Femur (tissue), 1 donor: ENCODE measurements at regions not wholly inside any gene's neighbourhood (a gene's known extent, or its start where the extent isn't known, plus 50 kb on each side); places are given as distances from the start of the nearest gene placed in this dataset.

ENCODE experiments used
- DNase-seq: peaks from one replicate; pipeline ENCODE4 v3.0.0-alpha.2; 2017

DNA sequence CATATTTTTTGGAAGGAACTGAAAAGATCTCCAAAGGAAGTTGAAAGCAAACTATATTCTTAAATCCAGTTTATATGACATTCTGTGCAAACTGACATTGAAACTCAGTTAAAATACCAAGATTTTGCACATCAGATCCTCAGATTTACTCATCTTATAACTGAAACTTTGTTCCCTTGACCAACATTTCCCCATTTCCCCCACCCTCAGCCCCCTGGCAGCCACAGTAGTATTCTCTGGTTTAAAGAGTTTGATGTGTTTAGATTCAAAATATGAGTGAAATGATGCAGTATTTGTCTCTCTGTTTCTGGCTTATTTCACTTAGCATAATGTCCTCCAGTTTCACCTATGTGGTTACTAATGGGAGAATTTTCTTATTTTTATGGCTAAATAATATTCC lies 99.2 kb upstream of the ITGA4 start:
- no peak for DNase-seq

DNA sequence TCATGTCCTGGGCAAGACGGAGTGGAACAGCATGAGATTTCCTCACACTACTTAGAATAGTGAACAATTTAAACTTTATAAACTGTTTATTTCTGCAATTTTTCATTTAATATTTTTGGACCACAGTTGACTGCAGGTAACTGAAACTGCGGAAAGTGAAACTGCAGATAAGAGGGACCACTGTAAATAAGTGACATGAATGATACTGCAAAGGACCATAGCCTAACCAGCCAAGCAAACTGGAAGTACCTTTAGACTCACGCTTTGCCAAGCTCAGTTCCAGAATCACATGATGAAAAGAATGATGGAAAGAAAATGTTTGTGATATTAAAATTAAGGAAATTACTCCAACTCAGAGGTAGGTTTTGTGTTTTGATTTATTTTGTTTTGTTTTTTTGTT lies 94.6 kb upstream of the ITGA4 start:
- no peak for DNase-seq

DNA sequence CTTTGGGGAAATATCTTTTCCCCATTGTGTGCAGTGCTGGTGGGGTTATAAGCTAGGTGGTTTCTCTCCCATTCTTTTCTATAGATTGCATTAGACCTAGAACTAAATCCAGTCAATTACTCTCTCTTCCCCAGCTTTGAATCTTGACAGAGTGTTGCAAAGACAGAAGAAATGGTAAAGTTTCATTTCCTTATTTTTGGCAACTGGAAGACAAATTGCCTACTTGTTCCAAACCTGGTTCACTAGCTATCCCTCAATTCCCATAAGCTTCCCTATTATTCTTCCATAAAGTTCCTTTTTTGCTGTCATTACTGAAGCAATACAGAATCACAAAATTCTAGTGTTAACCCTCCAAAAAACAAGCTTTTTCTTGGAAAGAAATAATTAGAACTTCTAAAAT lies 94.0 kb upstream of the ITGA4 start:
- DNase-seq, result no peak

DNA sequence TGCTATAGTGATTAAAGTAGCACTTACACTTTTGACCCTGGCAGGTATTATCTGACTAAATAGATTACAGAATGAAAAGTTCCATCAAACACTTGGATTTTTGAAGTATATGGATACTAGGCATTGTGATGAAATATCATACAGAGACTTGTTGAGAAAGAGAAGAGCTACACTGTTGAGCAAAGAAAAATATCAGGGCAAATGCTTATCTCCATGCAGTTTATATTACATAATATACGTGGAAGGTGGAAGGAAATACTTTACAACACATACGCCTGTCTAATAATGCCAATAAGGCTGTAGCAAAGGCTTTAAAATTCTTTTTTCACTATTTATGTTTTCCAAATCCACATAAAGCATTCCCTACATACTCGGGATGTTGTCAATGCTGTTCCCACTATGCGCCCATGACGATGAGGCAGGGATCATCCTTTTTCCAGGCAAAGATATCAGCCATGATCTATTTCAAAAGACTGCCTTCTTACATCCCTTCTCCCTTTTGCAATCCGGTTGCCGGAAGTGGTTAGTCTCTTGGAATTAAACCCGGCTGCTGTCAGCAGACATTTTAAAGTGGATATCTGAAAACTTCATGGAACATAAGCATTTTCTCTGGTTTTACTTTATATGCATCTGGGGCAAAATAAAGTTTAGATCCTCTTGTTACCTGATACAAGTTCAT lies 92.6 kb upstream of the ITGA4 start:
- DNase-seq, result no peak

DNA sequence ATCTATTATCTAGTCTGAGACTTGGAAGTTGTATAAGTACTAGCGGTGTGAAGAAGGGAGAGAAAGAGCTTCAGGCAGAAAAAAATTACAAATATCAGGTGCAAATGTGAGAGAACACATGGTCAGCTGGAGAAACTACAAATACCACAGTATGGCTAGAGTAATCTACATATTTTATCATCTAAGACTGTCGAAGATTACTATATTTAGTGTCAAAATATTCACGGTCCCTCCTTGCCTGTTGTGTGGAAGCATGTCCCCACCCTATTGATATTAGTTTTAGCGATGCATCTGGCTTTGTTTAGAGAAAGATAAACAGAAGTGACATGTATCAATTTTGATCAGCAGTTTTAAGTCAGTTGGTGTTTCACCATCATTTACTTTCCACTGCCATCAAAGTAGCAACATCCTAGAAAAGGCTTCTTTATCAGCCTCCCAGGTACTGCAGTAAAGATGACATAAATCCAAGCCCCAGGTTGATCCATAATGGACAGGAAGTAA lies 90.5 kb upstream of the ITGA4 start:
- no peak for DNase-seq

DNA sequence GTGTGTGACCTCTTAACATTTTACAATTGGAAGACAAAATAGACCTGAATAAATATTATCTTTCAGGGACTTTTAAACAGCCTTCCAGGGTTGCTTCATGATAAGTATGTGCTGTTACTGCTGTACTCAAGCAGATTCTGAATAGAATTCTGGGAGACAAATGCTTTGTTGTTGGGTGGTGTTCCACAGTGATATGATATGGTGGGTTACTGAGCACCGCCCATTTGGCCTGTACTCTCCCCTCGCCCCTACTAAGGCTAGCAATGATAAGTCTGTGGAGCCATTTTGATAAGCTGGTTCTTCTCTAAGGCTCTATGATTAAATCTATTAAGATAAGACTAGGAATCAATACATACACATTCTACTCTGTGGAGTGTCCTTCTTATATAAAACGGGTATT lies 89.8 kb upstream of the ITGA4 start:
- no peak for DNase-seq

DNA sequence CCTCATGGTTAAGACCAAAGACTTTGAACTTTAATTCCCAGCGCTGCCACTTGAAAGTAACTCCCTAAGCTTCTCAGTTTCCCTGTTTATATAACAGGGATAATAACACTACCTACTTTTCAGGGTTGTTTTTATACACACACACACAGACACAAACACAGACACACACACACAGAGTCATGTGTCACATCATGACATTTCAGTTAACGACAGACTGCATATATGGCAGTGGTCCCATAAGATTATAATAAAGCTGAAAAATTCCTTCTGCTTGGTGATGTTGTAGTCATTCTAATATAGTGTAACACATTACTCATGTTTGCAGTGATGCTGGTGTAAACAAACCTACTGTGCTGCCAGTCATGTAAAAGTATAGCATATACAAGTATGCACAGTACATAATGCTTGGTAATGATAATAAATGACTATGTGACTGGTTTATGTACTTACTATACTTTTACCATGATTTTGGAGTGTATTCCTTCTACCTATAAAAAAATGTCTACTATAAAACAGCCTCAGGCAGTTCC lies 89.2 kb upstream of the ITGA4 start:
- DNase-seq, result no peak

DNA sequence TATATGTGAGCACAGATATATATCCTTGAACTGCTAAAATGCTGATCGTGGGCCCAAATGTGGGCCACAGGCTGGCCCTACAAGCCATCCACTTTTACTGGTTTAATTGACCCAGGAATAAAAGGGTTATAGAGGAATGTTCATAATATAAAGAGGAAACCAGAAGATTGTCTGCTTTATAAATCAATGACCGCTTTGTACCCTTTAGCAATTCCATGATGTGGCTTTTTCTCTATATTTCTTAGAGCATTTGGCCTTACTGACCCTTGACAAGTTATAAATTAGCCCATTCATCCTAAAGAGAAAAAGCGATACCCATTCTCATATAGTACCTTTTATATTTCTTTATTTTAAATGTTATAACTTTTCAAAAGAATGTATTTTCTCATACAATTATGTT lies 87.1 kb upstream of the ITGA4 start:
- no peak for DNase-seq

DNA sequence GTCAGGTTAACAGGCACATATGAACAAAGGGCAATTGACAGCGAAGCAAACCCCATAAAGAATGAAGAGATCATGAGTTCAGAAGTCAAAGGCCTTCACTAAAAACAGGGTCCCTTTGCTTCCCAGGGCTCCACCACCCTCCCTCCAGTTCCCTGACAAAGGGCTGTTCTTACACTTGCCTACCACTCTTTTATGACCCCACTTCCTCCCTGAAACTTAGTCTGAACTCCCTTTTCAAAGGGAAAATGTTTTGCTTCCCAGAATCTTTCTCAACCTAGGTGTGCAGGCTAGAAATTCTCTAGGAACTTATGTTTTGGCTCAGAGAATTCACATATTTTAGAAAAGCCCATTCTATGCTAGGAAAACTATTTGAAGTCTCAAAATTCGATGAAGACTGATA lies 86.0 kb upstream of the ITGA4 start:
- no peak for DNase-seq

DNA sequence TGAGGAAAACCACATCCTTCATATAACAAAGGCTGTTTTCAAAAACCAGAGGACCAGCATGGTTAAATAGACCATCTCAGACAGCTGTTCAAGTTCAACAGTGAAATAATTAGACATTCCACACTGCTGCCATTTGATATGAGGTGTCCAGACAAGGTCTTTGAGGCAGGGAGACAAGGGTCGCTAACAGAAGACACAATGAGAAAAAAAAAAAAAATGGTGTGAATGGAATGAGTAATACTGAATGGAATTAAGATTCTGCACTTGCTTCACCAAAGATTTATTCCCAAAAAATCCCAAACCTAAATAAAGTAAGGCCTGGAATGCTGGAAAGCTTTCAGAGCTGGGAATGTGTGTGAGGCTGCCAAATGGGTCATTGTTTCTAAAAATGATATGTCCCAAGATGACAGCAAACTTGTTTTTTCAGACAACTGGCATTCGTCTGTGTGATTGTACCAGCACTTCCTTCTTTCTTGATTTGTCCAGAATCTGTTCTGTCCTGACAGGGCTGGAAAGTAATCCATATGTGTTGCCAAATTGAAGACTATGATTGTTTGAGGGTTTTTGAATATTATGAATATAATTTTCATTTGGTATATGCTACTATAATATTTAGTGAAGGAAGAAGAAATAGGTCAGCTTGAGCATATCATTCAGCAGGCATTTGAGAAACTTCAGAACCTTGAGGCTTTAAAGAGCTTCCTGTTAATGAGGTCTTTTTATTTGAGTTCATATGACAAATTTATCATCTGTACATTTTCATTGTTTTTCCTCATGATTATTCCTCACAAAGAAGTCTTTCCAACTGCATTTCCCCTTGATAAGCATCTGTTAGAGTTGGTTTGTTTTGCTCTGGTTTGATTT lies 85.2 kb upstream of the ITGA4 start:
- no peak for DNase-seq

DNA sequence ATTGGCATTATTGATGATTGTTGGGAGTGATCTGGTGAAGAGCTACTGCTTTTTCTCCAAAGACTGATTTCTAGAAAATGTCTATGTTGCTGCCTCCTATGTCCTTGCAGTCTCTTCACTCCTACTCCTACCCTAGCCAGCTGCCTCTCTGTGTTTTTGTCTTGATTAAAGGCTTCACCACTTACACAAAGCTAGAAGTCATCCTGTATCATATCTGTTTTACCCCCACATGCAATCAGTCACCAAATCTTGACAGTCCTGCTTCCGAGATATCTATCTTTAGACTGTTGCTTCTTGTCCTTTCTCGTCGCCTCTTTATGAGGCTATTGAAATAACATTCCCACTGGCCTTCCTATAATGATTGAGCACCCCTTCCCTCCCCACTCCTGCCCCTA lies 84.5 kb upstream of the ITGA4 start:
- DNase-seq, result no peak

DNA sequence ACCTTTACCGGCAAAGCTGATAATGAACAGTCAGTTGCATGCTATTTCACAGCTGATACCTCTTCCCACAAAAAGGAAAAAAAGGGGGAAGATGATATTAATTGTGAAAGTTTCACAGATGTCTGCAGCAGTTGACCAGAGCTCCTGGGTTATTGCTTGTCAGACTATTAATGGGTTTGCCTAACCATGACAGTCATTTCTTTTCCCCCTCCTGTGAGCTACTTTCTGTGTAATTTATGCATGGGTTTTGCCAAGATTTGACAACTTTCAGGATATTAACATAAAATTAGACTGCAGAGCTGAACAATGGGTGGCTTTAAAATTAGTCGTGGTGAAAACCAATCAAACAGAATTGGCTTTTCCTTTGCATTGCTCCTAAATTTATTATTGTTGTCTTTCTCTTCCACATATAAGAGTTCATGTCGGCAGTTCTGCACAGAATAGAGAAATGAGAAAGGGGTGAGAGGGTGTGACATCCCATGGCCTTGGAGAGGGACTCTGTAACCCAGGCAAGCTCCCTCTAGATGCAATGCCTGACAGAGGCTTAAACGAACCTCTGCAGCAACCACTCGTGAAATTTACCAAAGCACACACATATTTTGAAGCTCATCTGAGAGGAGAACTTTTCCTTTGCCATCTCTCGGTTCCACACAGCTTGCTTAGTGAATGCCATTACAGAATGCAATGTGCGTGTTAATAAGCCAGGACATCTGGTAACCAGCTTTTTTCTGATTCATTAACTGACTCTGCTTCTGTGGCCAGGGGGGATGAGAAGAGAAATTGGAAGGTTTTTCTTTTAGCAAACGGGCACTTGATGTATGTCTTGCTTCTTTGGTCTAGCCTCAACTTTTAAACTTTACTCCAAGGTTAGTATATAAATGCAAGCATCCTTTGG lies 82.2 kb upstream of the ITGA4 start:
- DNase-seq, result no peak

DNA sequence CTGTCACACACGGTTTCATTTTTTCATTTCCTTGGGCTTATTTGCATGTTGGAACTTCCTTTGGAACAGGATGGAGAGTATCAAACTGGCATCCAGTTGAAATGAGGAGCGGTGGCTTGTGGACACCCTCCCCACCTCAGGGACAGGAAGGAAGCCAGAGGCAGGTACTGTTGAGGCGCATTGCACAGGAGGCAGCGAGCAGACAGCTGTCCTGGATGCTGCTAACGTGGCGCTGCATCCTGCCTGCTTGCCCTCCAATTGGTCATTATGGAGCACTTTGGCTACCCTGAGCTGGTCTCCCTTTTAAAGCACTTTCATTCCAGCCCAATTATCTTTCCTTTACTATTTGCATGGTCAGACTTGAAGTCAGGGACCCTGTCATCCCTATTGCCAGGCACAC lies 80.7 kb upstream of the ITGA4 start:
- DNase-seq, result no peak

DNA sequence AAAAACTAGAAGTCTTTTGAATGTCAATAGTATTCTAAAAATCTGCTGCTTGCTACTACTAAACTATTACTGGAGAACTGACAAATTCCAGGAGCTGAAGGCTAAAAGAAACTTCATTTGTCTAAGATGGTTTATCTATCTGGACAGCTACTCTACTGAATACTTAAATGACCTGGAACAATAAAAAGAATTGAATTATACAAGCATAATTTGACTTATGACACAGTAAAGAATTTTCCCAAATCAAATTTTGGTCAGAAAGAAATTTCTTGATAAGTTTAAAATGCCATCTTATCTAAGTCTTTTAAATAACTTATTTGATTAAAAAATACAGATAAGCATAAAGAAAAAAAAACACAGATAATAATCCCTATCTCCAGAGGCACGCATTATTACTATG lies 80.2 kb upstream of the ITGA4 start:
- DNase-seq, result no peak

DNA sequence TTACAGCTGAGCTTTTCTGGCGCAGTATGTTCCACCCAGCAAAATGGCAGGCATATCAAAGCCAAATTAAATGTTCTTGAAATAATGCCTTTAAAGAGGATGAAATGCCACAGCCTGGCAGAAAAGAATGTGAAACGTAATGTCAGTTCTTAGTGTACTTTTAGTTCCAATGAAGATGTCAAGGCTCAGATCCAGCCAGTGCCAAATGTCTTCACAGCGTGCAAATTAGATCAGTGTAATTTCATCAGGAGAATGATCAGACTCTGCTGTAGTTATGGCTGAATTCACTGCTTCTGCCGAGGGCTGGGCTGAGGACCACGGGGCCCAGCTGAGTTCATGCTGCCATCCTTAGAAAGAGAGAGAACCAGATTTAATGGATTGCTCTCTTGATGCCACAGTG lies 78.7 kb upstream of the ITGA4 start:
- no peak for DNase-seq

DNA sequence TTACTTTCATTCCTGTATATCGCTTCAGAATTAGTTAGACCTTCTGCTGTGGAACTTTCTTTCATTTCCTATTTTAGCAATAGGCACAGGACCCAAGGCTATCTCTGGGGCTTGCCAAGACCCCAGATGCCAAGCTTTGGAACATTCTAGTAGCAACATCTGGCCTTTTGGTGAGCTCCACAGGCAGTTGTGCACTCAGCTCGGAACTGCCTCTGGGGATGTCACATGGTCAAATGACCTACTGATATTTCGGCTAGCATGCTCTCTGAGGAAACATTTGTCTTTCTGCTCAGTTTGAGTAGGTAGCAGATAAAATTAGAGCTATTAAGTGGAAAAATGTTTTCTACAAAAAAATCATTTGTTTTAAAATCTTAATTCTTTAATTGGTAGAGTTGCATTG lies 76.6 kb upstream of the ITGA4 start:
- DNase-seq, result no peak

DNA sequence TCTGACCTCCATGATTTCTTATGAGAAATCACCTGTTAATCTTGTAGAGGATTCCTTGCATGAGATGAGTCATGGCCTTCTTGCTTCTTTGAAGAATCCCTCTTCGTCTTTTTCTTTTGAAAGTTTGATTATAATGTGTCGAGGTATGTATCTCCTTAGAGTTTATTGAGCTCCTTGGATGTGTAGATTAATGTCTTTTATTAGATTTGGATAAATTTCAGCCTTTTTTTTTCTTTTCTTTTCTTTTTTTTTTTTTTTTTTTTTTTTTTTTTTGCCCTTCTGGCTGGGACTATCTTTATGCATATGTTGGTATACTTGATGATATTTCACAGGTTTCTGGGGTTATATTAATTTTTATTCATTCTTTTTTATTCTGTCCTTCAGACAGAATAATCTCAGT lies 72.3 kb upstream of the ITGA4 start:
- DNase-seq, result no peak

DNA sequence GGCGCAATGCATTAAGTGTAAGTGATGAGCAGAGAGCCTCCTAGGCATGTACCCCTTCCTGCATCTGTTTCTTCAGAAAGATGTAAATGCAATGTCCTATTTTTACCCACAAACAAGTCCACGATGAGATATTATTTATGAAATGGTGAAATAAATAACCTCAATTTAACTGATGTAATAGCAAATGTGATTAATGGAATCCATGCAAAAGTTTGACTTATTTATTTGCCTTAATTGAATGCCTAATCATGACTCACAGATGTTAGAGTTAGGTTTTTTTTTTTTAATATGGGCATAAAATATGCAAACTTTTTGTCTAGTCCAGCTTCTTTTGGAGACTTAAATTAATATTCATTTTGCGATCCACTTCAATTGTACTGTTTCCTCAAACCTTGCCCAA lies 67.7 kb upstream of the ITGA4 start:
- DNase-seq, result no peak

DNA sequence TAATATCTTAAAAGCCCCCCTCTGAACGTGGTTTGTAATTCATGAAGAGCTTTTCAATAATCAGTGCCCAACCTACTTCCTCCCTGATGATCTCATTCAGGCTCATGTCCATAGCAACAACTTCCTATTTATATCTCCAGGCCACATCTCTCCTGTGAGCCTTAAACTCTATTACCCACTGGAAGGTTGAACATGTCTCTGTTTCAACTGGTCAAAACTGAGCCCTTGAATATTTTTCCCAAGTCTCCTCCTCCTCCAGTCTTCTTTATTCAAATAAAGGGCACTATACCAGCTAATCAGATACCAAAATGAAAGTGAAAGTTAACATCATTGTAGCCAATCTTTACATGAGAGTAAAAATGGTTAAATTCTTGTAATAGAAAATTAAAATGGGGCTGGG lies 63.7 kb upstream of the ITGA4 start:
- DNase-seq, result no peak

DNA sequence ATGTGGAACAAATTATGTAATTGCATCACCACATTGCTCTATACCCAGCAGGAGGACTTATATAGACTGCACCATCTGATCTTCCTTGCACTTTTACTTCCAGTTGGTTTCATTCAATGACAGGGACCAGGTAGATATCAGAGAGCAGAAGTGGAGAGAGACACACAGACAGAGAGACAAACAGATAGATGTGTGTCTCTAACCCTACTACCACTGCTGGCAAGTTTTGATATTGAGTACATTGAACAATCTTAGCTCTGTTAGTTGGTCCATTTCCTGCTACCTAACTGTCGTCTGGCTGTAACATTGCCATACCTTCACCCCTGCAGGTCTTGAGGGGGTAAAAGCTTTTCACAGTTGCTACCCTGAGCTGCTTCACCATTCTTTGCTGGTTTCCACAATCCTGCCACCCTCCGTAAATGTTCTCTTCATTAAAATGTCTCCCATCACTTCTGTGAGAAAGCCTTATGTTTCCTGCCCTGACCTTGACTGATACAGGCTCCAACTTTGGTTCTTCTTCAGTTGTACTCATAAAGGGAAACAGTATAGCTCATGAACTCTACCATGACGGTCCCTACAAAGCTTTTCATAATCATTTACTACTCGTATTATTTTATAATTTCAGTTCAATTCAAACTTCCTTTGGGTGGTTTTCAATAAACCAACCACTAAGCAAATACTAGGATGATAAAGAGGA lies 62.3 kb upstream of the ITGA4 start:
- DNase-seq, result no peak

DNA sequence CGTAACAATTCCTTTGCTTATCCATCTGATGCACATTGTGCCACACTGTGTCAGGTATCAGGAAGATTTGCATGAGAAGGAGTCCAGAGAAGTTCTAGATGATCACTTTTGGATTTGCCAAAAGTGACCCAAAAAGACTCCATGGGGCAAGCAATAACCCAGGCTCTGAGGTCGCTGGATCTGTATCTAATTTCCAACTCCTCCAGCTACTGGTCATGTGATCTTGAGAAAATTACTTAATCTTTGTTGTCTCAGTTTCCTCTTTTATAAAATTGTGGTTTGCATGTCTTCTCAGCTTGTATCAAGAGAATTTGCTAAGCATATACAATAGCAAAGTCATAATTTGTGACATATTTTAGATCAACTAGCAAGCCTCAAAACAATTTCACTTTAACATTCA lies 61.3 kb upstream of the ITGA4 start:
- no peak for DNase-seq

DNA sequence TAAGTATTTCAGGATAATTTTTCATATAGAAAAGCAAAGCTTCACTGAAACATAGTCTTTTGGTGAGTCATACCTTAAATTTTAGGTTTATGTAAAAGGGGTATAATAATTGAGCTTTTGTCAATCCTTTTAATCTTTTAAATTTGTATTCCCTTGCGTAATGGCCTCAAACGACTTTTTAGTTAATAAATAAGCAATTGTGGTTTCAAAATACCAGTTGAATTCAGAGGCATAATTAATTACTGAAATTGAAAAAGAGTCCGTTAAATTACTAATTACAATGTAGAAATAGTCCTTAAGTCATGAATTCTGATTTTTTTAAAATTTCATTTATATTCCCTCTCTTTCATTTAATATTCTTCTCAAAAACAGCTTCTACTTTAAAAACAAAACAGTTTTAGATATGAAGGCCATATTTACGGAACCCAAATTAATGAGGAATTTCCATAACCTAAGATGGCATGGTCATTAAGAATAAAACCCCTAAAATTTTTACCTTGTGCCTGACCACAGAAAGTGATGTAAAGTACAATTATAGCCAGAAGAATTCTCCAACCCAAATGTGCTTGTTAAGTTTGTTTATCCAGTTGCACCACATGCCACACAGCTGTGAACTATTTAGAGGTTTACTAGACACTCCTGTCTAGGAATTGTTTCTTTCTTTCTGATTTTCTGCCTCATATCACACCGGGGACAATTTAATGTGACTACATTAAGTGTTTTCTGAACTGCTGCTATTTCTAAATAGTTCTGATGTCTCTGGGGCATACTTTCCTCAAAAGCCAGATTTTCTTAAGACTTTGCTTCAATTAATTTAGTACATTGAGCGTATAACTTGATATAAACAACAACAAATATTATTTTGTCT lies 60.7 kb upstream of the ITGA4 start:
- no peak for DNase-seq
